GM12878 (cell line): ENCODE measurements at regions not wholly inside any gene's neighbourhood (a gene's known extent, or its start where the extent isn't known, plus 50 kb on each side); places are given as distances from the start of the nearest gene placed in this dataset.
"Not testable (repeated sequence)": the region's sequence is repeated elsewhere in the genome, so short reads cannot be mapped to it uniquely, and the experiment has no call there.

Source experiments
- ATAC-seq: fragments of 200-7000 bp; cut with Tn5 transposase; 3 replicates; pipeline ENCODE4 v1.9.1; 2020; ENCODE audit warnings: mild to moderate bottlenecking, moderate library complexity
- BruUV-seq: library from RNA; stranded (reverse); fragments of 400-500 nt; replicated peaks from 2 replicates; lab custom pipeline; 2021; lab: Mats Ljungman, UMichigan
- CTCF ChIA-PET: fragments of 300-600 bp; sonication (Branson Sonifier 250); formaldehyde crosslinking; extraction: SDS; loops from one replicate; lab custom pipeline; 2021; ENCODE audit warnings: inconsistent platforms; lab: Yijun Ruan, JAX
- POLR2A ChIA-PET: fragments of 350-600 bp; formaldehyde crosslinking; extraction: SDS; loops from one replicate; lab custom pipeline; 2021; ENCODE audit warnings: inconsistent platforms; lab: Charles Lee
- RAD21 ChIA-PET: fragments of 300-600 bp; sonication (Branson Sonifier 250); formaldehyde crosslinking; loops from one replicate; lab custom pipeline; 2023; ENCODE audit warnings: antibody characterized with exemption; ENCODE audit not compliant: unreplicated experiment; lab: Charles Lee
- SMC1A ChIA-PET: fragments of 300-600 bp; sonication (Branson Sonifier 250); formaldehyde crosslinking; loops from one replicate; lab custom pipeline; 2023; ENCODE audit not compliant: unreplicated experiment, uncharacterized antibody; lab: Charles Lee
- DNase-seq: peaks from one replicate; pipeline ENCODE4 v3.0.0-alpha.2; 2011; ENCODE audit warnings: low read depth, low spot score
- FAIRE-seq: peaks from 3 replicates; lab custom pipeline; 2011; peaks lifted over from hg19 to GRCh38; lab: Jason Lieb, UNC
- H2AFZ ChIP-seq: 2 replicates; pipeline ENCODE4 v1.6.0; 2011; ENCODE audit warnings: low read depth, low read length, control low read depth; ENCODE audit not compliant: control insufficient read depth
- H3K27ac ChIP-seq: 2 replicates; pipeline ENCODE4 v1.5.1; 2011; ENCODE audit warnings: control low read depth; ENCODE audit not compliant: control insufficient read depth, insufficient read depth
- H3K27me3 ChIP-seq, 2 experiments: replicated peaks in 1 of 2; 2 replicates each; pipeline versions ENCODE4 v1.6.0 to v1.6.1; 2011; ENCODE audit warnings: low read length in 1 of 2; ENCODE audit not compliant: control insufficient read depth in 2 of 2, insufficient read depth in 2 of 2
- H3K36me3 ChIP-seq, 2 experiments: 2 replicates each; pipeline ENCODE4 v1.5.1; 2011; ENCODE audit warnings: low read length in 1 of 2; ENCODE audit not compliant: control insufficient read depth in 2 of 2, insufficient read depth in 2 of 2
- H3K4me1 ChIP-seq: 2 replicates; pipeline ENCODE4 v1.6.1; 2011; ENCODE audit warnings: mild to moderate bottlenecking, low read length, moderate library complexity, mixed read lengths; ENCODE audit not compliant: control insufficient read depth, insufficient read depth
- H3K4me2 ChIP-seq: 2 replicates; pipeline ENCODE4 v1.6.0; 2011; ENCODE audit warnings: control low read depth; ENCODE audit not compliant: control insufficient read depth, insufficient read depth
- H3K4me3 ChIP-seq: fragments of 200-600 bp; sonication (generic); 2 replicates; pipeline ENCODE4 v1.5.1; 2016
- H3K79me2 ChIP-seq: 2 replicates; pipeline ENCODE4 v1.6.0; 2011; ENCODE audit warnings: low read length; ENCODE audit not compliant: control insufficient read depth, insufficient read depth
- H3K9ac ChIP-seq: 2 replicates; pipeline ENCODE4 v1.8.0; 2011; ENCODE audit warnings: low read length, control low read depth, mixed read lengths; ENCODE audit not compliant: control insufficient read depth, insufficient read depth
- H3K9me3 ChIP-seq: replicated peaks from 3 replicates; pipeline ENCODE4 v1.5.1; 2011; ENCODE audit warnings: mild to moderate bottlenecking, low read length; ENCODE audit not compliant: control insufficient read depth, insufficient read depth
- H4K20me1 ChIP-seq: 2 replicates; pipeline ENCODE4 v1.6.0; 2011; ENCODE audit not compliant: control insufficient read depth, insufficient read depth
- WGBS: methylation state at CpG from one replicate; pipeline ENCODE4 v1.1.6; 2016; ENCODE audit warnings: low lambda C conversion rate; ENCODE audit not compliant: insufficient replicate concordance, insufficient coverage; ENCODE audit errors: missing lambda C conversion rate; 5-methylcytosine and 5-hydroxymethylcytosine counted together
- in situ Hi-C: fragments of 300-500 bp; cut with MboI; formaldehyde crosslinking; loops from 9 replicates; pipeline ENCODE4 v1.14.3; 2018; ENCODE audit warnings: mixed read lengths
- intact Hi-C: fragments of 100-400 bp; cut with micrococcal nuclease; formaldehyde crosslinking; loops from one replicate; pipeline ENCODE4 v1.14.2; 2022; ENCODE audit not compliant: unreplicated experiment

DNA sequence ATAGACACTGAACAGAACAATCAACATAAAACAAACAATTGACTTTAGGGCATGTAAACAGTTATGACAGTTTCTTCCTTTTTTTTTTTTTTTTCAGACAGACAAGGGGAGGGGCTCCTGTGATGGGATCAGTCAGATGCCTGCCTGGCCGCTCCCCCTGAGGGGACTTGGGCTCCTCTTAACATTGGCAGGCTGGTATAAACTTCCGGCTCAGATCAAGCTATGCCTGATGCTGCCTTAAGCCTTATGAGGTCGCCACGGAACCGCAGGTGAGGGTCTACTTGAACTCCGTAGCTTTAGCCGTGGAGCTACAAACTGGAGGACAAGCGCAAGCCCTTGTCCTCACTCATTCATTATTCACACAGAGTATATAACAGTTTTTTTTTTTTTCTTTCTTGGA lies 115.8 kb downstream of the UNC93B1 start:
- SMC1A ChIA-PET, H4K20me1 ChIP-seq, H3K27me3 ChIP-seq, FAIRE-seq, H3K9ac ChIP-seq, intact Hi-C loops, DNase-seq, H2AFZ ChIP-seq, H3K4me3 ChIP-seq, H3K36me3 ChIP-seq, ATAC-seq, POLR2A ChIA-PET, H3K9me3 ChIP-seq, H3K27ac ChIP-seq, H3K79me2 ChIP-seq, in situ Hi-C loops, BruUV-seq, H3K4me1 ChIP-seq, H3K4me2 ChIP-seq, CTCF ChIA-PET: not testable (repeated sequence)
- RAD21 ChIA-PET = interaction anchor here (0.7 kb wide), 1 partner anchor 39 kb away, joined by 3 read pairs; no protein-coding TSS in a partner anchor
- WGBS = 61% methylated on average over 7 of the region's 8 CpGs

DNA sequence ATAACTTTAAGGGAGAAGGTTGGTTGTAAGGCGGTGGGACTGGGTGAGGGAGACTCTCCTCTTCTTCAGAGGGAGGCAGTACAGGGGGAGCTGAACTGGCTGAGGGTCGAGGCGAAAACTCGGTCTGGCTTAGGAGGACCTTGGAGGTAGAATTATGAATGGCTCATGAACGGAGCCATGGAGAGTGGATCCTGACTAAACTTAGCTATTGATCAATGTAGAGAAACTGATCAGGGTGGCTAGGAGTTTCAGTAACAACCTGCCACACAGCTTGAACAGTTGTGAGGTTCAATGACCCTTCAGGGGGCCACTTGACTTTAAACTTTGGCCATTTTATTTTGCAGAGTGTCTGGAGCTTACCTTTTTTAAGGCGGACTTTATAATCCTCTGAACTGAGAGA lies 117.2 kb downstream of the UNC93B1 start:
- SMC1A ChIA-PET, H3K4me3 ChIP-seq, H2AFZ ChIP-seq, H3K4me2 ChIP-seq, CTCF ChIA-PET, H3K4me1 ChIP-seq, FAIRE-seq, BruUV-seq, H3K27me3 ChIP-seq, DNase-seq, H3K36me3 ChIP-seq, ATAC-seq, H3K9me3 ChIP-seq, H3K79me2 ChIP-seq, RAD21 ChIA-PET, H3K9ac ChIP-seq, intact Hi-C loops, in situ Hi-C loops, H4K20me1 ChIP-seq, H3K27ac ChIP-seq, POLR2A ChIA-PET: not testable (repeated sequence)
- 56% methylated on average over 6 of the region's 6 CpGs for WGBS

DNA sequence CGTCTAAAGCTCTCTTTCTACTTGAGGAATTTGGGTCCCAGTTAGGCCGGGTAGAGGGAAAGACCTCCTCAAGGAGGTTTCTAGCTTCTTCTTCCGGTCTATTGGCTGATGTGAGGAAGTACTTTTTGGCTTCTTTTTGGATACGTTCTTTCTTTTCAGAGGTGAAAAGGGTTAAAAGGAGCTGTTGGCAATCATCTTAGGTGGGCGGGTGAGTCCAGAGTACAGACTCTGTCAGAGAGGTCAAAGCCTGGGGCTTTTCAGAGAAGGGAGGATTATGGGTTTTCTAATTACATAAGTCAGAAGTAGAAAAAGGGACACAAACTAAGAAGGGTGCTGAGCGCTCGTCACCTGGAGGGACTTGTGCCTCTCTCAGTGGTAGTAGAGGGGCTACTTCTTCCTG lies 117.7 kb downstream of the UNC93B1 start:
- RAD21 ChIA-PET, FAIRE-seq, BruUV-seq, H3K4me3 ChIP-seq, in situ Hi-C loops, H3K4me2 ChIP-seq, H3K9me3 ChIP-seq, H3K36me3 ChIP-seq, CTCF ChIA-PET, ATAC-seq, POLR2A ChIA-PET, SMC1A ChIA-PET, H3K9ac ChIP-seq, DNase-seq, intact Hi-C loops, H2AFZ ChIP-seq, H3K27me3 ChIP-seq, H3K27ac ChIP-seq, H3K79me2 ChIP-seq, H4K20me1 ChIP-seq, H3K4me1 ChIP-seq: not testable (repeated sequence)
- WGBS = 53% methylated on average over 7 of the region's 7 CpGs

DNA sequence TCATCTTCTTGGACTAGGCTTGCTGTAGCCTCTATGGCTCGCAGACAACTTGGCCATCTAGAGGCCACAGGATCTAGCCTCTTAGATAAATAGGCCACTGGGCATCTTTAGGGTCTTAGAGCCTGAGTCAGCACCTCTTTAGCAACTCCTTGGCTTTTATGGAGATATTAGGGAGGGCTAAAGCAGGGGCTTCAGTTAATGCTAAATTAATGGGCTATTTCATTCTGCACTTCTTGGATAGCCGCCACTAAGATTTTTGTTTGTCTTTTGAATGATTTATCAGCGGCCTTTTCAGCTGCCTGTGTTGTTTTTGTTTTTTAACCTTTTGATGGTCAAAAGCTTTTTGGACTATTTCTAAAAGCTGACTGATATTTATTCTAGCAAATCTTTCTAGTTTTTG lies 118.3 kb downstream of the UNC93B1 start:
- RAD21 ChIA-PET, H3K79me2 ChIP-seq, SMC1A ChIA-PET, H3K4me1 ChIP-seq, H2AFZ ChIP-seq, H4K20me1 ChIP-seq, POLR2A ChIA-PET, H3K4me2 ChIP-seq, H3K4me3 ChIP-seq, intact Hi-C loops, DNase-seq, H3K9ac ChIP-seq, H3K27me3 ChIP-seq, H3K9me3 ChIP-seq, ATAC-seq, H3K36me3 ChIP-seq, FAIRE-seq, CTCF ChIA-PET, BruUV-seq, H3K27ac ChIP-seq, in situ Hi-C loops: not testable (repeated sequence)
- WGBS = 25% methylated on average over 3 of the region's 3 CpGs
